GM19239 (cell line): ENCODE measurements at regions not wholly inside any gene's neighbourhood (a gene's known extent, or its start where the extent isn't known, plus 50 kb on each side); places are given as distances from the start of the nearest gene placed in this dataset.
"Not testable (repeated sequence)": the region's sequence is repeated elsewhere in the genome, so short reads cannot be mapped to it uniquely, and the experiment has no call there.

Experiments used
- DNase-seq: peaks from one replicate; pipeline ENCODE4 v3.0.0; 2011; ENCODE audit warnings: low spot score; ENCODE audit not compliant: insufficient read length
- FAIRE-seq: peaks from 2 replicates; lab custom pipeline; 2011; peaks lifted over from hg19 to GRCh38; lab: Jason Lieb, UNC

- DNase-seq (no peak), FAIRE-seq (no peak)
Observed at GRCh38 chr6:44020664-44021425, 106.4 kb downstream of the MRPL14 start.

GRCh38 chr6:44020148-44020547, 107.1 kb downstream of the MRPL14 start:
- DNase-seq (no peak), FAIRE-seq (no peak)

DNA sequence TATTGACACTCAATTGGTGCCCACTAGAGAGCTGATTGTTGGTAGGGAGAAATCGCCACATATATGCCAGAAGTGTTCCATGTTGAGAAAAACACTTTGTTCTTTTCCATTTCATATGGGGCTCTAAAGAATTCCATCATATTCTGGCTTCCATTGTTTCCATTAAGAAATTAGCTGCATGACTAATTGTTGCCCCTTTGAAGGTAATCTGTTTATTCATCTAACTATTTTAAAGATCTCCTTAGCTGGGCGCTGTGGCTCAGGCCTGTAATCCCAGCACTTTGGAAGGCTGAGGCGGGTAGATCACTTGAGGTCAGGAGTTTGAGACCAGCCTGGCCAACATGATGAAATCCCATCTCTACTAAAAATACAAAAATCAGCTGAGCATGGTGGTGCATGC, 109.9 kb downstream of the MRPL14 start:
- not testable (repeated sequence) for FAIRE-seq, DNase-seq

- DNase-seq (no peak), FAIRE-seq (no peak)
Observed at GRCh38 chr6:44016131-44016870, 111.0 kb downstream of the MRPL14 start.

DNA sequence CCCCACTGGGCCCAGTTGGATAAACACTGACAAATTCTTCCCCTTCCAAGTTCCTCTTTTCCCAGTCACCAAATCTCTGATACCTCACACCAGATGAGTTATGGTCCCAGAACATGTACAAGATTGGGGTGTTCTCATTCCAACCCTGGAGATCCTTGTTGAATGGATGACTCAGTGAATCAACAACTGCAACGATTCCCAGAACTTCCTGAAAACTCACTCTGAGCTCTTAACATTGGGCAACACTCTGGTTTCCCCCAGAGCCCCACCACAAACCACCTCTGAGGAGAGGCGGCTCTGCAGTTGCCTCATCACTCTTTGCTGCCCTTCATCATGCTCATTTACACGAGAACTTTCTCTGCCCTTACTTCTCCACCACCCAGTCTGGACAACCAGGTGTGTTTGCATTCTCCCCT, 115.2 kb downstream of the MRPL14 start:
- no peak for DNase-seq
- no peak for FAIRE-seq

DNA sequence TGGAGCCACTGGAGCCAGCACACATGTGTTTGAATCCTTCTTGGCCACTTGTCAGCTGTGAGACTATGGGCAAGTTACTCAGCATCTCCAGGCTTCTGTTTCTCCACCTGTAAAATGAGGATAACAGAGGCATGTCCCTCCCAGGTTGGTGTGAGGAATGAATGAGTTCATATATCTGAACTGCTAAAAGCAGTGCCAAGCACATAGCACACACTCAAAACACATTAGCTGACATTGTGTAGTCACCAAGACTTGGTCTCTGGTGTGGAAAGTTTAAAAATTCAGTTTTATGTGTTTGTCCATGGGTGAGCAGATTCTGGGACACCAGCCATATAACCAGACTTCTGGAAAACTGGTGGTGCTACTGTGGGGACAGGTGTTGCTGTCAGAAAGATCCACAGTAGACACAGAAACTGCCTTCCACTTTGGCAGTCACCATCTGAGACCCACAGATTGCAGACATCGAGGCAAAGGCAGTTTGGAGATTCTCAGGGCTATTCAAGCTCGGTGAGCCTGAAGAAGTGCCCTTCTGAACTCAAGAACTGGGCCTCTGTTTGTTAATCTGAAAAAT, 115.8 kb downstream of the MRPL14 start:
- DNase-seq (no peak), FAIRE-seq (no peak)

- DNase-seq: no peak
- no peak for FAIRE-seq
Observed at GRCh38 chr6:44010411-44011349, 116.6 kb downstream of the MRPL14 start.

GRCh38 chr6:44009425-44010321, 117.6 kb downstream of the MRPL14 start:
- DNase-seq (no peak), FAIRE-seq (no peak)

DNA sequence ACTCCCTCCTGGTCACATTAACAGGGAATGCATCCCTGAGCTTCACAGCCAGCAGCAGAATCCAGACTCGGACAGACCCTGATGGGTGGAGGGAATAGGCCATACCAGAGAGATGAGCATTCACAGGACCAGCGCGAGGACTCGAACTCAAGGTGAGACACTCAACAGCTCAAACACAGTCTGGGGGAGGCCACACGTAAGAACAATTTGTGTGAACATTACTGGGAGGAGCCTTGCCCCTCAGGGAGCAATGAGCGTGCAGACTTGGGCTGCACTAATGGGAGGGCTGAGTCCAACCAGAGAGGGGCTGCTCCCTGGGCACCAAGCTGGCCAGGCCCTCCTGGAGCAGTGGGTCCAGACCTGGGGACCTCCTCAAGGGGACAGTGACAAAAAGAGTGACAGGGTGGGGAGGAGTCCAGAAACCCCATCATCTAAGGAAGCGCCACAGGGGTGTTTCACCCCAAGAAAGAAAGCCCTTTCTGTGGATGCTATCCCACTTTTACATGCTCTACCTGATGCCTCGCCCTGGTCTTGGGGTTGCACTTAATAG, 118.4 kb downstream of the MRPL14 start:
- DNase-seq: no peak
- no peak for FAIRE-seq

DNA sequence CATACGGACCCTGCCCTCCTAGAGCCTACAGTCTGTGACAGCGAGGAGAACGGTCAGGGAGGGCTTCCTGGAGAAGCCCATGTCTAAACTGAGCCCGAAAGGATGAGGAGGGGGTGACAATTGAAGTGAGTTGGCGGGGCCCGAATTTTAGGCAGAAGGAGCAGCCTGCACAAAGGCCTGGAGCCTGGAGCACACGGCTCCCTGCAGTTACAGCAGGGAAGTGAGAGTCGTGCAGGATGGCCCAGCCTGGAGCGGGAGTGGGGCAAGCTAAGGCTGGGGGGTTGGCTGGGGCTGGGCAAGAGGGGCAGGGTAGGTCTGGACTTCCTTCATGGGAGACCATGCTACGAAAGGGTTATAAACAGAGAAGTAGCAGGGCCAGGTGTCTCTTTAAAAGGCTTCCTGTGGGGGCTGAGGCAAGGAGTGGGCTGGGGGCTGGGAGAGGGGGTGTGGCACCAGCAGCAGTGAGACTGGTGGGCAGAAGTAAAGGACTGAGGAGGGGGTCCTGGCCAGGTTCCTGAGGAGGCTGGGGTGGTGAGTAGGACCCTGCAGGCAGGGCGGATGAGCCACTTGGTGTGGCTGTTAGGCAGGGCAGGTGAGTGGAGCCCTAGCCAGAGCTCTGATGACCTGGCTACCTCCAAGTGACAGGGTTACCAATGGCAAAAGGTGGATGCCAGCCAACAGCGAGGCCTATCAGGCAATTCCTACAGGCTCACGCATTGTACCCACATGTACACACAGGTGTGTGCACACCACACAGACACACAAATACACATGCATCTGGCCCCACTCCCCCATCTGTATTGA, 119.2 kb downstream of the MRPL14 start:
- FAIRE-seq (no peak), DNase-seq (no peak)

DNA sequence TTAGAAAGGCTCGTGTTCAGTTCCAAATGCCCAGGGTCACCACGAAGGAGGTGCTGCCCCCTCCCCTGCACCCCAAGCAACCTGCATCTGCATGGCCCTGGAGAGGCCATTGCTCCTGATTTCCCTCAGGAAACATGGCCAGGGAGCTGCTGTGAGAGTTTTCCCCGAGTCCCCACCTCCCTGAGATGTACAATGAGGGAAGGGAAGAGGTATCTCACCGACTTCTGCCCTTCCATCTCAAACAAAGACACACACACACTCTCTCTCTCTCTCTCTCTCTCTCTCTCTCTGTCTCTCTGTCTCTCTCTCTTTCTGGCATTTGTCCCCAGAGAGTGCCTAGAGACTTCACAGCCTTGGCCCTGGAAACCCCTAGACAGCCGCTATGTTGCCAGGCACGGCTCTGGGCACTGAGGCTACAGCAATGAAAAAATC, 120.4 kb downstream of the MRPL14 start:
- FAIRE-seq (no peak), DNase-seq (no peak)

DNA sequence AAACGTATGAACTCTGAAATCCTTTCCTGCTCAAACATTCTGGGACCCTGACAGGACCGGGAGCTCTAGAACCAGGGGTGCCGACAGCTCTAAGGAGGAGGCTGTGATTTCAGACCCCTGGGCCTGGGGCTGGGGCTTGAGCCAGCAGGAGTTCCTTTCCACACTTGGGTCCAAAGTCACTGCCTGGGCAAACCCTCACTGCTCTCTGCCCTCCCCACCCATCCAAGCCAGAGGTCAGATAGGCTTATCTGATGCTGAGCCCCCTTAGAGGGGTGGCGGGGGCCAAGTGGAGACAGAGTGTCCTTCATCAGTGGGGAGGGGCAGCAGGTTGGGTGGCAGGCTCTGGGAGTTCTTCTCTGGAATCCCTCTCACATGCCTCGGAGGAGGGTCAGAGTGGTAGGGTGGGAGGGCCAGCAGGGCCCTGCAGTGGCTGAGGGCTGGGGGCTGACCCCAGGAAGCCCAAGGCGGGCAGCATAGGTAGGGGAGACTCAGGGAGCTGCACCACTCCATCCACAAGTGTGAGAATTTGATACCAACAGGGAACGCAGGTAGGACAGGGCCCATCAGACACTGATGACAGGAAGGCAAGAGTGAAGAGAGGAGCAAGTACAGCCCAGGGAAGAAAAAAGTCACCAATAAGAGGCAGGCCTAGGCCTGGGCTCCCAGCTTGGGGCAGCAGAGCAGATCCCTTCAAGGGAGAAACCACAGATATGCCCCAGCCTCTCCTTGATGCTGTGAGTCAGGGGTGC, 121.0 kb downstream of the MRPL14 start:
- DNase-seq (no peak), FAIRE-seq (no peak)

- FAIRE-seq (no peak), DNase-seq (no peak)
Observed at GRCh38 chr6:44005507-44005903, 121.7 kb downstream of the MRPL14 start.

DNA sequence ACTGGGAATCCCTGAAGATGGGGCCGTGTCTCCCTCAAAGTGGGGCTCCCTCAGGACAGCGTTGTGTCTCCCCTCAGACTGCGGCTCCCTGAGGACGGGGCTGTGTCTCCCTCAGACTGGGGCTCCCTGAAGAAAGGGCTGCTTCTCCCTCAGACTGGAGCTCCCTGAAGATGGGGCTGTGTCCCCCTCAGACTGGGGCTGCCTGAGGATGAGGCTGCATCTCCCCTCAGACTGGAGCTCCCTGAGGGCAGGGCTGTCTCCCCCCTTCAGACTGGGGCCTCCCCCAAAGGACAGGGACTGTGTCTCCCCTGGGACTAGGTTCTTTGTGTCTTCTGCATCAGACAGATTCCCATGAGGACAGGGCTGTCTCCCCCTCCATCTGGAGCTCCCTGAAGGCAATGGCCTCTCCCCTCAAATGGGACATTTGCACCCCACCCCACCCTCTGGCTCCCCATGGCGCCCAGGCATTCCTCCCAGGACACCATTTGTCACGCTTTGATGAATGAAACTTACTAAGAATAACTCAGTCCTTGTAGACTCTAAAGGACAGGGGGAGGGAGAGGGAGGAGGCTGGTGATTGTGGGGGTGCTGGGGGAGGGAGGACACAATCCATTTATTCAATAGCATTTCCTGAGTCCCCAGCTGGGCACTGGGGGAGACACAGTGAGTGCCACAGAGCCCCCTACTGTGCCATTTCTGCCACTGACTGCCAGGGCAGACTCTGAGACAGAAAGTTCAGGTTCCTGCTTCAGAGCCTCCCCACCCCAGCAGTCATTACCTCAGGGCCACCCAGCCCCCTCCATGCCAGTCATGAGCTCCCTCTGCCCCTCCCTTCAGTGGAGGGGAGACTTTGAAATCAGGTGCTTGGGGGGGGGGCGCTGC, 122.4 kb downstream of the MRPL14 start:
- DNase-seq (no peak), FAIRE-seq (no peak)

GRCh38 chr6:44004136-44004535, 123.1 kb downstream of the MRPL14 start:
- no peak for FAIRE-seq
- DNase-seq: no peak

DNA sequence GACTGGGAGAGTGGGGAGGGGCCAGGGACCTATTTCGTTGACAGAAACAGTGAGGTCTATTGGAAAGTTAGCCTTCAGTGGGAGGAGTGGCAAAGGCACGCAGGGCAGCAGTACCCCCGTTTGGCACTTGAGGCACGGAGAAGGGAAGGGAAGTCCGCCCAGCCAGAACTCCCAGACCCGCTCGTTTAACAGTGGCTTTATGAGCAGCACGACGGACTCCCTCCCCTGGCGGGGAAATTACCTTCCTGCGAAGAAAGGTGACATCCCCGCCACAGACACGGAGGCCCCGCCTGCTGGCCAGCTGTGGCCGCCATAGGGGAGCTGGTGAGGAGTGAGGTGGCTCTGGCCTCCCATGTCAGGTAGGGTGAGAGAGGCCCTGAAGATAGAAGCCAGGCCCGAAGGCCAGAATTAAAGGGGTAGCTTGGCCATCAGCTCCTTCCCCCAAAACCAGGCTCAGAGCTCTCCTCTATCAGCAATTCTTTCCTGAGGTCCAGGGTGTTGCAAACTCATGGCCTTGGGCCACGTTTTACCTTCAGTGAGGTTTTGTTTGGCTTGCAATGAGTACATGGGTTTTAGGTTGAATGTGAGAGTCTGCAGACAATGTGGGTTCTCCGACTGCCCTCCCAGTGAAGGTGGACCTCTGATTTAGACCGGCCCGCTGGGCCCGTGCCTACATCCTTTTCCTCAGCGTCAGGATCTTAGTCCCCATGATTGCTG, 123.7 kb downstream of the MRPL14 start:
- no peak for FAIRE-seq
- no peak for DNase-seq
